PC-3 (cell line): ENCODE measurements at regions not wholly inside any gene's neighbourhood (a gene's known extent, or its start where the extent isn't known, plus 50 kb on each side); places are given as distances from the start of the nearest gene placed in this dataset.
"Not testable (repeated sequence)": the region's sequence is repeated elsewhere in the genome, so short reads cannot be mapped to it uniquely, and the experiment has no call there.

Source experiments
- CTCF ChIP-seq: fragments of 300-600 bp; sonication (generic); conservative IDR thresholded peaks from 2 replicates; pipeline ENCODE4 v1.5.1; 2017; ENCODE audit warnings: antibody characterized with exemption, low read depth, mild to moderate bottlenecking, low read length
- EZH2 ChIP-seq: fragments of 300-600 bp; sonication (generic); IDR thresholded peaks from one replicate; pipeline ENCODE4 v1.6.1; 2017; ENCODE audit warnings: antibody characterized with exemption, mild to moderate bottlenecking, low read length; ENCODE audit not compliant: unreplicated experiment

- not testable (repeated sequence) for TF ChIP-seq CTCF, EZH2
Observed at GRCh38 chr17:30668360-30669181, 155.9 kb downstream of the CRLF3 start.
